HG03159 (cell line): ENCODE measurements at regions not wholly inside any gene's neighbourhood (a gene's known extent, or its start where the extent isn't known, plus 50 kb on each side); places are given as distances from the start of the nearest gene placed in this dataset.
"Not testable (repeated sequence)": the region's sequence is repeated elsewhere in the genome, so short reads cannot be mapped to it uniquely, and the experiment has no call there.

Source experiments
- ATAC-seq: cut with Tn5 transposase; IDR thresholded peaks from one replicate; pipeline ENCODE4 v1.9.1; 2021; ENCODE audit warnings: mild to moderate bottlenecking, moderate library complexity; ENCODE audit not compliant: unreplicated experiment

- ATAC-seq = peak; percentile 75
Observed at GRCh38 chrX:3963980-3964379, 250.5 kb upstream of the PRKX start.

DNA sequence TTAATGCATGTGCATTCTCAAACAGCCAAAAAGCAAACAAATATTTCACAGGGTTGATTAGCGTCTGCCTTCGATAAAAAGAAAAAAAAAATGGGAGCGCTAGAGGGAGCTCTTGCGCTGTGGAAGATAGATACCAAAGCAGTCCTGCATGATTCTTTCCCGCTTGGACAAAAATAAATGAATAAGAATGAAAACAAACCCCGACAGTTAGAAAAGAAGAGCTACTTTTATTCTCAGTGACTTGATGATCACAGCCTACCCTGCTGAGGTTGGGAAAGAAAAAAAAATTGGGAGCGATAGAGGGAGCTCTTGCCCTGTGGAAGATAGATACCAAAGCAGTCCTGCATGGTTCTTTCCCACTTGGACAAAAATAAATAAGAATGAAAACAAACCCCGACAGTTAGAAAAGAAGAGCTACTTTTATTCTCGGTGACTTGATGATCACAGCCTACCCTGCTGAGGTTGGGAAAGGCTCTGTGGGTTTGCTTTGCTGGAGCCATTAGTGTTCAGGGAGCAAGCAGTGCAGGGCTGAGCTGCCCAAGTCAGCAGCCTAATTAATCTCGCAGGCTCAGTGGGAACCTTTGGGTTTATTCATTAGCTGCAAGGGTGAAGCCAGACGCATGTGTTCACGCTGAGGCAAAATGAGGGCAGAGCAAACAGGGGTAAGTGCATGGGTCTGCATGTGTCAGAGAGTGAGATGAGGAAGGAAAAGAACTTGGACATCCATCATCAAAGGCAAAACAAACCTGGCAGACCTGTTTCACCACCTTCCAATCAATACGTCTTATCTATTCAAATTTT lies 249.3 kb upstream of the PRKX start:
- ATAC-seq = no peak

- no peak for ATAC-seq
Observed at GRCh38 chrX:3960952-3961351, 247.5 kb upstream of the PRKX start.

DNA sequence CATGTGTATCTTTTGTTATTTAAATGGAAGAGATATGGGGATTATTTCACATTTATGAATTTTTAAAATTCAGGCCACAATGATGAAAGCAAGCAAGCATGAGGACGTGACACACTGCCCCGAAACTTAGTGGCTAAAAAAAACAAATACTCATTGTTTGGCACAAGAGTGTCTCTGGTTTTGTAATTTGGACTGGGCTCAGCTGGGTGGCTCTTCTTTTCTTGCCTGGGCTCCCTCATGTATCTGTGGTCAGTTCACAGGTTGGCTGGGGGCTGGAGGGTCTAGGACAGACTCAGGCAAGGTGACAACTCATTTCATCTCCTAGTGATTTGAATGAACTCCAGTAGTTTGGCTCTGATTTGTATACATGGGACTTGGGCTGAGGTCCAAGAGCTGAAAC lies 238.4 kb upstream of the PRKX start:
- no peak for ATAC-seq

DNA sequence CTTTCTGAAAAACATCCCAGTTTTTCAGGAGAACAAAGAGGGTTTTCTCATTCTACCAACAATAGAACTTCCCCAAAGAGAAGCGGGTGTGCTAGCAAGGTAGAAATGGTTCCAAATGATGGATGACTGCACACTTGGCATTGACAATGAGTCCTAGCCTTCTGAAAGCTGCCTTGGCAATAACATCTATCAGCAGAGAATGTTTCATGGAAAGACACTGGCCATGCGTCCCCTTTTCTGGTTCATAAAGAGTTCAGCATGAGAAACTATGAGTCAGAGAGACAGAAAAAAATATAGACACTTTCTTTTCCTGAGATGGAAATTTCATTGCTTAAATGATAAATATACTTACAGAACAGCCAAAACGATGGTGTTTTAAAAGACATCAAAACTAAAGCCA lies 236.9 kb upstream of the PRKX start:
- ATAC-seq = no peak

DNA sequence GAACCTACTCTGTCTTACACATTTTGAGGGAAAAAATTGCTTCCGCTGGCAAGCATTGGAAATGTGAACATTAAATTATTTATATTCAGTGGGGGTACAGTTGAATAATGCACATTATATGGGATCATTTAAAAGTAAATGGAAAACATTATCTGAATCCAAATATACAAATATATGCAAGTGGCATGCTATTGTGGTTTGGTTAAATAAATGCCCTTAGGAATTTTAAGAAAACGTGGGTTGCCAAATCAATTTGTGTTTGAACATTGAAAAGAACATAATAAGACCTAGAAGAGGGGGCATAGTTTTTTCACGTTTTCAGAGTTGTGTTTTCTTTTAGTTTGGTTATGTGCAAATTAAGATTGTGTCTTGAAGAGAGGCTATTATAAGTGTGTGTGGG lies 230.5 kb upstream of the PRKX start:
- no peak for ATAC-seq

GRCh38 chrX:3940000-3940610 lies 226.7 kb upstream of the PRKX start:
- ATAC-seq = peak; percentile 56

GRCh38 chrX:3938587-3938986 lies 225.1 kb upstream of the PRKX start:
- no peak for ATAC-seq

GRCh38 chrX:3935196-3935595 lies 221.7 kb upstream of the PRKX start:
- ATAC-seq = not testable (repeated sequence)

DNA sequence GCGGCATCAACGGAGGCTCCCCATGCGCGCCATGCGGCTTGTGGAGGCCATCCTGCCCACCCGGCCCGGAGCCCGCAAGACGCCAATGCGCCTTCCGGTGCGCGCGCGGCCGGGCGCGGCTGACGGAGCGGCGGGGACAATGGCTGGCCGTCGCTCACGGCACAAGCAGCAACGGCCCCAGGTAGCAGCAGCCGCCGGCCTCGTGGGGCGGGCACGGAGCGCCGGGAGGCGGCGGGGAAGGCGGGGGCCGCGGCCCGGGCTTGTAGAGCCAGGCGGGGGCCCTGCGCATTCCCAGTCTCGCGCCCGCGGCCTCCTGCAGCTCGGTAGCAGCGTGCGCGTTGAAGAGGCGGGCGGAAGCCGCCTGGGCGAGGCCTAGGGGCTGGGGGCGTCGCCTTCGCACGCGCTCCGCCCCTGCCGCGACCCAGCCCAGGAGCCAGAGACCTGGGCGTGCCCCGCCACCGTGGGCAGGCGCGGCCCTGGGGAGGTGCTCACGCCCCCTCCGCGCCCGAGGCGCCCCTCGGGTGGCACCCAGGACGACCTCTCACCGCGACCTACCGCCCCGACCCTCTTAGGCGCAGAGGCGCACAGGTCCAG lies 207.1 kb upstream of the PRKX start:
- peak; percentile 97 for ATAC-seq

DNA sequence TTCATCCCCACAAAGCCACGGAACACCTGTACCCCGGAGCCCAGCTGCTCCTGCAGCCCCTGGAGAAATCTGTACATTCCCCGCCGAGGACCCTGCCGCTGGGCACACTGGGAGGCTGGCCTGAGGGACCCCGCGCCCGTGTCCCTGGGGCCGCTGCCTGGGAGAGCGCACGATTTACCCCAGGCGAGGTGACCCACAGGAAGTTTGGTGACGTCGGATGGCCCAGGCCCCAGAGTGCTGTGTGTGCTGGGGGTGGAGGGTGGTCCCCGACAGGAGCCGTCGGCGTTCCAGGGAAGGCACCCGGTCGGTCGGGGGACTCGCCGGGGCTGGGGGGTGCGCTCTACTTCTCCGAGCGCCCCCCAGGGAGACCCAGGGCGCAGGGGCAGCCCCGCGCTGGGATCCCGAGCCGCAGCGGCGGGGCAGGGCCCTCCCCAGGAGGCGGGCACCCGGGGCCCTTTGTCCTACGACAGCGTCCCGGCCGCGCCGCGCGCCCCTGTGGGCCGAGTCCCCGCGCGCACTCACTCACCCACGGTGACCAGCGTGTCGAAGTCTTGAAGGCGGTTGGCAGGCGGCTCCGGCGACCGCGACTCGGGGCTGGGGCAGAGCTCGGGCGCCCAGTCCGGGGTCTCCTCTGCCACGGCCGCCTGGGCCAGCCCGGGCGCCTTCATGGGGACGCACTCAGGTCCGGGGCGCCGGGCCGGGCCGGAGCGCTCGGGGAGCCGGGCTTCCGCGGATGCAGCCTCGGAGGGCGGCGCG lies 206.4 kb upstream of the PRKX start:
- peak; percentile 40 for ATAC-seq

GRCh38 chrX:3914813-3915212 lies 201.4 kb upstream of the PRKX start:
- not testable (repeated sequence) for ATAC-seq

DNA sequence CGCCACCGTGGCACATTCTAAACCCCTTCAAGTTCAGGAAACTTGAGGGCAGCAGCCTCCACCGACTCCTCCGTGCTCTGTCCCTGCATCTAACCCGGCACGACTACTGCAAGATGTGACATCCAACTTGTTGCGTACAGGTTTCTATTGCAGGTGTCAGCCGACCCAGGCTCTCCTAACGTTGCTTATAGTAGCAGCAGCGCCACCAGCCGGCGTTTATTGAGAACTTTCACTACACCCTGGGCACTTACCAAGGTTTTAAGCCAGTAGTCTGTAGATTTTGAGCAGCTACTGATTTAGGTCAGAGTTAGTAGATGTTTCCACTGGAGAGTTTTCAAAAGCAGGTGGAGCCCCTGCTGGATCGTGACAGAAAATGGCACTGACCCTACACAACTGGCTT lies 200.6 kb upstream of the PRKX start:
- ATAC-seq = not testable (repeated sequence)

GRCh38 chrX:3911012-3911411 lies 197.6 kb upstream of the PRKX start:
- not testable (repeated sequence) for ATAC-seq

DNA sequence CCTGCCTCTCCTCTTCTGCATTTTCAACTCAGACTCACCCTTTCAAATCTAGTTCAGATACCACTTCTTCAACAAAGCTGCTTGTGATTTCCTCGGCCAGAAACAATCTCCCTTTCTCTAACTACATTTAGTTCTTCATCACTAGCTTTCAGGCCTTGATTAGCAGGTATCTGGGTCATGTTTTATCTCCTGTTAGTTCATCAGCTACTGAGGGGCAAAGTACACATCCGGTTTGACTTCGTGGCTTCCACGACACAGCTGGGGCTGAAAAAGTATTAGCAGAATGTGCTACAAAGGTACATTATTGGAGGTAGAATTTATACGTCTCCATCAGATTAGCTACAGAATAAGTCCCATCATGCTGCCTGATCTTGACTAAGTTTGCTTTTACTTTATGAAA lies 197.2 kb upstream of the PRKX start:
- not testable (repeated sequence) for ATAC-seq

DNA sequence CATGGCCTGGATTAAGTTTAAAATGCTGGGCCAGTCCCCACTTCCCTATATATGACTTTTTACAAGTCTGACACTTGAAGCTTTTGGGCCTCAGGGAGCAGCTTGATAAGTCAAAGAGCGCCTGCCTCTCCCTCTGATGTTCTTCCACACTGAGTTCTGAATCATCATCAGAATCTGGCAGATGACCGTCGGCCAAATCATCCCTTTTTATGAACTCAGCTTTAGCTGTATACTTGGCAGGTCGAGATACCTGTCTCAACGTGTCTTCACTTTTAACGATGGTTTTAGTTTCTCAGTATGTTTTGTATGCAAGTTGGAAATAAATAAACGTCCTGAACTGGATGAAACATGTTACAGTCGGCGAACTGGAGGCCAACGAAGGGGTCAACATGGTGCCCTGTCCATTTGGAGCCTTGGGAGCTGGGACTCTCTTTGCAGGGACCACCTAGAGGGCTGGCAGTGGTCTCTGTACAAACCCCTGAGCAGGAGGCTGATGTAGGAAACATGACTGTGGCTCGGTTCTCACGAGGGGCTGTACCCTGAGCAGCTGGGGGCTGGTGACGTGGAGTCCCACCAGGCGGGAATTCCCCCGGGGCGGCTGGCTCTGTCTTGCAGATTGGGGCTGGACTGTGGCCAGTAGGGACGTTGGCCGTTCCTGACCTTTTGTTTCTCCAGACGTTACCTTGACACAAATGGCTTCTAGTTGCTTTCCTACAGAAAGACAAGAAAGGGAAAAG lies 192.2 kb upstream of the PRKX start:
- ATAC-seq = not testable (repeated sequence)

DNA sequence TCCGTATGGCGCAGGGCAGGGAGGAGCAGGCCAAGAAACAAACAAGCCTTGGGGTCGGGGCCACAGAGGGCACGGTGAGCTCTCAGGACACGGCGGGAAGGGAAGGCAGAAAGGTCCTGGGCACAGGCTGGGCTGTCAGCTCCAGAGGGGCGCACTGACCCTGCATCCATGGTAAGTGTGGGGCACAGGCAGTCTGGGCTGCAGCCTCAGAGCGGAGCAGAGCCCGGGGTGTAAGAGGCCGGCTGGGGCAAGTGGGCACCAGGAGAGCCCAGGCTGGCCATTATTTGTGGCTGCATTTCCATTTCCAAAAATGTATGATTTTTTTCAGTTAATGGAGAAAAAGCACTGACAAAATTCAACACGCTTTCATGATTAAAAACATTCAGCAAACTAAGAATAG lies 188.8 kb upstream of the PRKX start:
- ATAC-seq = not testable (repeated sequence)

DNA sequence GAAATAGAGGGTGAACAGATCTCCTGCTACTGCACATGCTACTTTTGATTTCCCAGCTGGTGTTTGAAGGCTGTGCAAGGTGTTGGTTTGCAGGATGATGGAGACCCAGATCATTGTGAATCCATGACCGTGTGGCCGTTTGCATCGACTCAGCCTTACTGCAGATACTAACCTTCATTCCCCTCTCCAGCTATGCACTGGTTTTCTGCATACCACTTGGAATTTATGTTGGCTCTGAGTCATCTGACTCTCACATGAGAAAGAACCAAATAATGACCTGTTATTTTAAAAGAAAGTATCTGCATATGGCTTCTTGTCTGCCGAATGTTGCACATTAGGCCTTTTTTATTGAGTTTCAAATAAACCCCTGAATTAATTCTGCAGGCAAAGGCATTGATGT lies 183.3 kb upstream of the PRKX start:
- ATAC-seq = not testable (repeated sequence)

DNA sequence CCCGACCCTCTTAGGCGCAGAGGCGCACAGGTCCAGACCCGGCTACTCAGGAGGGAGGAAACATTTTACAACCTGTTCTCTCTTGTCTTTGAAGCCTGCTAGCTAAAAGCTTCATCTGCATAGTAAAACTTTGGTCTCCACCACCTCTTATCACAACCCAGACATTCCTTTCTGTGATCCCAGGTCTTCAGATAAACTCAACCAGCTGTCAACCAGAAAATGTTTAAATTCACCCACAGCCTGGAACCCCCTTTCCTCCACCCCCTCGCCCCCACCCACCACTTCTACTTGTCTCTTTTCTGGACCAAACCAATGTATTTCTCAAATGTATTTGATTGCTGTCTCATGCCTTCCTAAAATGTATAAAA lies 169.1 kb upstream of the PRKX start:
- not testable (repeated sequence) for ATAC-seq

GRCh38 chrX:3881898-3882552 lies 168.6 kb upstream of the PRKX start:
- ATAC-seq = peak; percentile 97
